GM10266 (cell line): ENCODE measurements at regions not wholly inside any gene's neighbourhood (a gene's known extent, or its start where the extent isn't known, plus 50 kb on each side); places are given as distances from the start of the nearest gene placed in this dataset.

Experiments used
- DNase-seq: peaks from one replicate; pipeline ENCODE4 v3.0.0; 2012; ENCODE audit errors: extremely low spot score
- TF ChIP-seq, protein P1 (sequence below): IDR thresholded peaks from 2 replicates; pipeline ENCODE4 v1.5.1; 2012; ENCODE audit warnings: mild to moderate bottlenecking, low read depth; ENCODE audit not compliant: control insufficient read depth, insufficient read depth; ENCODE audit errors: missing control alignments

- TF ChIP-seq, protein P1, sequence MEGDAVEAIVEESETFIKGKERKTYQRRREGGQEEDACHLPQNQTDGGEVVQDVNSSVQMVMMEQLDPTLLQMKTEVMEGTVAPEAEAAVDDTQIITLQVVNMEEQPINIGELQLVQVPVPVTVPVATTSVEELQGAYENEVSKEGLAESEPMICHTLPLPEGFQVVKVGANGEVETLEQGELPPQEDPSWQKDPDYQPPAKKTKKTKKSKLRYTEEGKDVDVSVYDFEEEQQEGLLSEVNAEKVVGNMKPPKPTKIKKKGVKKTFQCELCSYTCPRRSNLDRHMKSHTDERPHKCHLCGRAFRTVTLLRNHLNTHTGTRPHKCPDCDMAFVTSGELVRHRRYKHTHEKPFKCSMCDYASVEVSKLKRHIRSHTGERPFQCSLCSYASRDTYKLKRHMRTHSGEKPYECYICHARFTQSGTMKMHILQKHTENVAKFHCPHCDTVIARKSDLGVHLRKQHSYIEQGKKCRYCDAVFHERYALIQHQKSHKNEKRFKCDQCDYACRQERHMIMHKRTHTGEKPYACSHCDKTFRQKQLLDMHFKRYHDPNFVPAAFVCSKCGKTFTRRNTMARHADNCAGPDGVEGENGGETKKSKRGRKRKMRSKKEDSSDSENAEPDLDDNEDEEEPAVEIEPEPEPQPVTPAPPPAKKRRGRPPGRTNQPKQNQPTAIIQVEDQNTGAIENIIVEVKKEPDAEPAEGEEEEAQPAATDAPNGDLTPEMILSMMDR, result no peak
Measured at GRCh38 chr1:47683401-47683800, 245.6 kb downstream of the FOXD2 start.

GRCh38 chr1:47684518-47684917 is 246.7 kb downstream of the FOXD2 start:
- no peak for DNase-seq
- TF ChIP-seq, protein P1, result no peak

More at GRCh38 chr1:47683401-47683800, 245.6 kb downstream of the FOXD2 start:
- no peak for DNase-seq

- no peak for DNase-seq
- TF ChIP-seq, protein P1, result no peak
Measured at GRCh38 chr1:47684964-47685762, 247.3 kb downstream of the FOXD2 start.

GRCh38 chr1:47685763-47686066 is 247.9 kb downstream of the FOXD2 start:
- TF ChIP-seq, protein P1, result no peak
- DNase-seq, result no peak

DNA sequence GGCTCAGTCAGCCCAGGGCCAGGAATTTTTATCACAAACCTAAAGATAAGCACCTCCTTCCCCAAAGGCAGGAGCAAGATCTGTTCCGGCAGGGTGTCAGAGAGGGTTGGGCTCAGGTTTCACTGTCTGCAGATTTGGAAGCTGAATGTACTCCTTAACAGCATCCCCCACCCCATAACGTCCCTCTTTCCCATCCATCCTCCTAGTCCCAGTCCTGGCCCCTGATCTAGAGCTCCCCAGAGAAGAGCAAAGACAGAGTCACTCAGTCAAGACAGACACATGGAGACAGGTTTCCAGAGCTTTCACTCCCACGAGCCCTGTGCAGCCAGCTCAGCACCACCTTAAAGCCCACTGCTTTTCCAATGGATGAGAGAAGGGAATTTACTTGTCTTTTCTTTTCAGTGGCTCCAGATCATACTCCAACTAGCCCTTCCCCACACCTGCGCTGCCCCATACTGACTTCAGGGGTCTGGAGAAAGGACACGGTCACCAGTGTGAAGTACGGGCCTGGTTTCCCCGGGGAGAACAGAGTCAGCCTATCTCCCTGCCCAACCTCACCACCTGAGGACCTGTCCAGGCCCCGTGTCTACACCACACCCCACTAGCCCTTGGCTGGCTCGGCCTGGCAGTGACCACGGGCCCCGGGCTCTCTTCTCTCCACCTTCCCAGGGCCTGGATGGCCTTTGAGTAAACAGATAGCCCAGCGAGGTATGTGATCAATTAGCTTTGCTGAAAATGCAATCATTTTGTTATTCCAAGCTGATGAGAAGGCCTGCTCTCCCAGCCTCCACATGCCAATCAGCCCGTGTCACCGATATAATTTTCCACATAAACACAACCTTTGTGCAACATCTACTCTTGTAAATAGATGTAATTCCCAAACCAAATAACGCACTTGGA is 249.1 kb downstream of the FOXD2 start:
- no peak for DNase-seq
- TF ChIP-seq, protein P1, result no peak

DNA sequence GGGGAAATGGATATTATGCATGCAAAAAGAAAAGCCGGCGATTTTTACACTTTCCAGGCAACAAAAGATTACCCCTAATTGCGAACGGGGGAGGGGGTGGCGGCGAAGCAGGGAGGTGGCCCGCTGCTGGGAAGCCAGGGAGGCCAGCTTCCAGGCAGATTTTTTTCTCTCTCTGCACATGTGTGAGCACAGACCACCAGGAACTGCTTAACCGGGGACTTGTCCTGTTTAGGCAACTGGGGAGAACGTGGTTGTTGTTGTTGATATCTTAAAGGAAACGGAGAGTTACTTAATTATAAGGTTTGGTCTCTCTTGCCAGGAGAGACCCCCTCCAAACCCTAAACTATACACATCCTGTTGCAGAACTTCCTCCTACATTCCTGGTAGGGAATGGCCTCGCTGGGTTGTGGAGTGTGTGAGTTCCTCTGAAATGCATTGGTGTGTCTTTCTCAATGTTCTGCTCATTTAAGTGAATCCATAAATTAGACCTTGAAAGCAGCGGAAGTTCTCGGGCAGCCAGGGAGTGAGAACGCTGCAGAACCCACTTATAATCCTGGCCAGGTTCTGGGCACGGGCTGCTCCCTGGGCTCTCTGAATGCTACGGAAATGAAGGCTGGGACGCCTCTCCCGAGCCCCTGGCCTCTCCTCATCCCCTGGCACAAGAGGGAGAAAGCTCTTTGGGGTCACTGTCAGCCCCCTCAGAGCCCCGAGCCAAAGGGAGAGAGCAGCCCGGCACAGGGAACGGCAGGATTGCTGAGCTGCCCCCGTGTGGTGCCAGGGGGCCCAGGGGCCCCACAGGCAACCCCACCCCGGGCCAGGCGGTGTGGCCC is 250.0 kb downstream of the FOXD2 start:
- TF ChIP-seq, protein P1, result no peak
- no peak for DNase-seq
